ENCODE measurements at regions not wholly inside any gene's neighbourhood (a gene's known extent, or its start where the extent isn't known, plus 50 kb on each side); places are given as distances from the start of the nearest gene placed in this dataset.

- TF ChIP-seq CTCF (IDR thresholded peaks at IDR 0.05) = no peak
- TF ChIP-seq POLR2A (IDR thresholded peaks at IDR 0.05) = no peak
Measured at GRCh38 chr6:147935656-147936055, 407.0 kb upstream of the SASH1 start.
